Mucosa of descending colon (tissue), 3 donors: ENCODE measurements at regions not wholly inside any gene's neighbourhood (a gene's known extent, or its start where the extent isn't known, plus 50 kb on each side); places are given as distances from the start of the nearest gene placed in this dataset.
"Not testable (repeated sequence)": the region's sequence is repeated elsewhere in the genome, so short reads cannot be mapped to it uniquely, and the experiment has no call there.

Source experiments
- ATAC-seq: fragments of 200-7000 bp; cut with Tn5 transposase; one replicate; pipeline ENCODE4 v1.9.1; 2020; ENCODE audit warnings: mild to moderate bottlenecking, moderate library complexity
- DNase-seq, 3 donors: peaks; one replicate each; pipeline ENCODE4 v3.0.0-alpha.2; 2020
- H3K36me3 ChIP-seq: fragments of 200-600 bp; one replicate; pipeline ENCODE4 v1.8.0; 2021; ENCODE audit warnings: low read depth, mild to moderate bottlenecking
- H3K4me1 ChIP-seq: fragments of 200-600 bp; one replicate; pipeline ENCODE4 v1.8.0; 2021; ENCODE audit warnings: low read depth, mild to moderate bottlenecking
- H3K4me3 ChIP-seq: fragments of 200-600 bp; one replicate; pipeline ENCODE4 v1.8.0; 2021; ENCODE audit warnings: mild to moderate bottlenecking
- H3K9me3 ChIP-seq: fragments of 200-600 bp; one replicate; pipeline ENCODE4 v1.8.0; 2021; ENCODE audit warnings: mild to moderate bottlenecking
- CTCF ChIP-seq: fragments of 200-600 bp; IDR thresholded peaks from one replicate; pipeline ENCODE4 v1.8.0; 2022; ENCODE audit warnings: antibody characterized with exemption, mild to moderate bottlenecking
- intact Hi-C, 2 donors: fragments of 100-400 bp; cut with DNase I in 1 of 2; cut with micrococcal nuclease in 1 of 2; formaldehyde crosslinking; loops; one replicate each; pipeline versions ENCODE4 v1.11.0 to v1.11.1; 2022; cut with DNase I, micrococcal nuclease
- donor health status: DM: no; HTN: no; CAD: no; lungs with moderate emphysema.
- donor health status: DM: no; HTN: no; CAD: no.
- donor health status: DM: no; HTN: yes; CAD: no.

- intact Hi-C loops, H3K4me1 ChIP-seq, H3K36me3 ChIP-seq, ATAC-seq, H3K4me3 ChIP-seq, DNase-seq, H3K9me3 ChIP-seq: not testable (repeated sequence)
Observed at GRCh38 chr2:91768997-91769396, 3077.5 kb downstream of the RPIA start.

GRCh38 chr2:91770046-91770575 lies 3078.6 kb downstream of the RPIA start:
- H3K4me3 ChIP-seq, intact Hi-C loops, DNase-seq: not testable (repeated sequence)

GRCh38 chr2:91771604-91772003 lies 3080.1 kb downstream of the RPIA start:
- H3K4me3 ChIP-seq, intact Hi-C loops, H3K9me3 ChIP-seq, H3K4me1 ChIP-seq, H3K36me3 ChIP-seq, DNase-seq: not testable (repeated sequence)
- peak; percentile 60 for ATAC-seq

More at GRCh38 chr2:91770046-91770575, 3078.6 kb downstream of the RPIA start:
- not testable (repeated sequence) for H3K4me1 ChIP-seq, H3K36me3 ChIP-seq, H3K9me3 ChIP-seq, ATAC-seq

GRCh38 chr2:91772240-91772937 lies 3080.9 kb downstream of the RPIA start:
- intact Hi-C loops, H3K9me3 ChIP-seq, H3K4me3 ChIP-seq, H3K36me3 ChIP-seq, DNase-seq, H3K4me1 ChIP-seq: not testable (repeated sequence)
- peak; percentile 77 for ATAC-seq

GRCh38 chr2:91773810-91774209 lies 3082.3 kb downstream of the RPIA start:
- DNase-seq, H3K4me1 ChIP-seq, H3K4me3 ChIP-seq, H3K9me3 ChIP-seq, intact Hi-C loops, ATAC-seq, H3K36me3 ChIP-seq: not testable (repeated sequence)

GRCh38 chr2:91775193-91775592 lies 3083.7 kb downstream of the RPIA start:
- ATAC-seq, DNase-seq, H3K36me3 ChIP-seq, H3K9me3 ChIP-seq, H3K4me1 ChIP-seq, intact Hi-C loops, H3K4me3 ChIP-seq: not testable (repeated sequence)

GRCh38 chr2:91780324-91780723 lies 3088.9 kb downstream of the RPIA start:
- H3K4me1 ChIP-seq, H3K36me3 ChIP-seq, intact Hi-C loops, H3K4me3 ChIP-seq, DNase-seq, ATAC-seq, H3K9me3 ChIP-seq: not testable (repeated sequence)

- not testable (repeated sequence) for ATAC-seq
Observed at GRCh38 chr2:91809391-91809790, 3061.8 kb upstream of the TEKT4 start.

GRCh38 chr2:91839904-91840868 lies 3031.0 kb upstream of the TEKT4 start:
- Histone ChIP-seq H3K9me3 (no peaks in the 10 kb centered on the region), H3K4me3 (no peak overlapping the region), H3K36me3 (no peaks in the 10 kb centered on the region), H3K4me1 (no peaks in the 10 kb centered on the region)
- no peak for ATAC-seq
- intact Hi-C loops: no loop called here
- peak in 1 of 3 donors; percentile 10 for DNase-seq
- no peak for TF ChIP-seq CTCF

More at GRCh38 chr2:91809391-91809790, 3061.8 kb upstream of the TEKT4 start:
- H3K36me3 ChIP-seq, H3K4me1 ChIP-seq, DNase-seq, H3K9me3 ChIP-seq, H3K4me3 ChIP-seq, intact Hi-C loops: not testable (repeated sequence)

GRCh38 chr2:91842264-91842663 lies 3029.0 kb upstream of the TEKT4 start:
- H3K4me3 ChIP-seq, ATAC-seq, DNase-seq, intact Hi-C loops, H3K36me3 ChIP-seq, H3K9me3 ChIP-seq, H3K4me1 ChIP-seq: not testable (repeated sequence)

- H3K4me1 ChIP-seq, H3K36me3 ChIP-seq, DNase-seq, H3K9me3 ChIP-seq, intact Hi-C loops, H3K4me3 ChIP-seq, ATAC-seq: not testable (repeated sequence)
Observed at GRCh38 chr2:91842913-91843312, 3028.3 kb upstream of the TEKT4 start.

GRCh38 chr2:91843723-91844450 lies 3027.3 kb upstream of the TEKT4 start:
- DNase-seq, H3K9me3 ChIP-seq, H3K4me3 ChIP-seq, intact Hi-C loops, H3K4me1 ChIP-seq, ATAC-seq, H3K36me3 ChIP-seq: not testable (repeated sequence)
